Neuronal stem cell (in vitro differentiated cells): ENCODE measurements at regions not wholly inside any gene's neighbourhood (a gene's known extent, or its start where the extent isn't known, plus 50 kb on each side); places are given as distances from the start of the nearest gene placed in this dataset.

ENCODE experiments used
- DNase-seq: peaks from one replicate; pipeline ENCODE4 v3.0.0-alpha.2; 2013; ENCODE audit warnings: low spot score
- H2AFZ ChIP-seq: one replicate; pipeline ENCODE4 v1.6.1; 2013; ENCODE audit warnings: mild to moderate bottlenecking, low read length, inconsistent platforms
- H2AK5ac ChIP-seq: 2 replicates; pipeline ENCODE4 v1.6.1; 2013; ENCODE audit warnings: low read depth, mild to moderate bottlenecking, inconsistent platforms, low read length, moderate library complexity, mixed read lengths
- H2BK120ac ChIP-seq: 2 replicates; pipeline ENCODE4 v1.6.1; 2013; ENCODE audit warnings: low read depth, mild to moderate bottlenecking, inconsistent platforms, low read length, moderate library complexity, mixed read lengths
- H2BK12ac ChIP-seq: one replicate; pipeline ENCODE4 v1.6.1; 2013; ENCODE audit warnings: low read length, inconsistent platforms
- H2BK15ac ChIP-seq: 2 replicates; pipeline ENCODE4 v1.6.1; 2013; ENCODE audit warnings: mild to moderate bottlenecking, low read length, inconsistent platforms, mixed read lengths
- H2BK5ac ChIP-seq: one replicate; pipeline ENCODE4 v1.6.1; 2013; ENCODE audit warnings: inconsistent platforms, mild to moderate bottlenecking, low read length, moderate library complexity
- H3K14ac ChIP-seq: one replicate; pipeline ENCODE4 v1.6.1; 2013; ENCODE audit warnings: low read length, inconsistent platforms
- H3K18ac ChIP-seq: 2 replicates; pipeline ENCODE4 v1.6.1; 2013; ENCODE audit warnings: low read length, inconsistent platforms
- H3K23ac ChIP-seq: 2 replicates; pipeline ENCODE4 v1.6.1; 2013; ENCODE audit warnings: low read depth, mild to moderate bottlenecking, mixed read lengths, low read length, inconsistent platforms; ENCODE audit not compliant: poor library complexity
- H3K27ac ChIP-seq: replicated peaks from 3 replicates; pipeline ENCODE4 v1.5.1; 2013; ENCODE audit warnings: low read length, inconsistent platforms
- H3K27me3 ChIP-seq, 3 experiments: 2 replicates each; pipeline ENCODE4 v1.6.1; 2013; ENCODE audit warnings: low read length in 3 of 3, mild to moderate bottlenecking in 2 of 3, inconsistent platforms in 1 of 3, low read depth in 1 of 3, mixed read lengths in 1 of 3, moderate library complexity in 1 of 3; ENCODE audit not compliant: control insufficient read depth in 3 of 3, insufficient read depth in 3 of 3
- H3K36me3 ChIP-seq, 2 donors: replicated peaks in 1 of 2; 2 replicates each; pipeline ENCODE4 v1.6.1; 2013; ENCODE audit warnings: low read length in 2 of 2; ENCODE audit not compliant: control insufficient read depth in 2 of 2, insufficient read depth in 2 of 2
- H3K4ac ChIP-seq: 2 replicates; pipeline ENCODE4 v1.6.1; 2013; ENCODE audit warnings: inconsistent platforms, mild to moderate bottlenecking, low read length, moderate library complexity
- H3K4me1 ChIP-seq, 2 donors: 1 replicate in 1 of 2; 2 replicates in 1 of 2; pipeline ENCODE4 v1.6.1; 2013; ENCODE audit warnings: low read length in 2 of 2, low read depth in 1 of 2; ENCODE audit not compliant: control insufficient read depth in 2 of 2, insufficient read depth in 1 of 2
- H3K4me2 ChIP-seq: one replicate; pipeline ENCODE4 v1.6.1; 2013; ENCODE audit warnings: mild to moderate bottlenecking, low read length, inconsistent platforms; ENCODE audit not compliant: insufficient read depth, poor library complexity, severe bottlenecking
- H3K4me3 ChIP-seq, 2 donors: 2 replicates each; pipeline ENCODE4 v1.5.1; 2013; ENCODE audit warnings: low read length in 2 of 2, mild to moderate bottlenecking in 2 of 2, inconsistent platforms in 1 of 2, moderate library complexity in 1 of 2
- H3K79me1 ChIP-seq: one replicate; pipeline ENCODE4 v1.6.1; 2013; ENCODE audit warnings: low read depth, mild to moderate bottlenecking, inconsistent platforms, low read length, moderate library complexity
- H3K9ac ChIP-seq: one replicate; pipeline ENCODE4 v1.6.1; 2013; ENCODE audit warnings: mild to moderate bottlenecking, low read depth, low read length, inconsistent platforms; ENCODE audit not compliant: poor library complexity
- H3K9me3 ChIP-seq, 2 donors: replicated peaks in 1 of 2; 2 replicates each; pipeline versions ENCODE3 to v1.6.1; 2013; ENCODE audit warnings: low read length in 2 of 2, mild to moderate bottlenecking in 2 of 2, inconsistent platforms in 1 of 2, low read depth in 1 of 2, mixed read lengths in 1 of 2, moderate library complexity in 1 of 2; ENCODE audit not compliant: control insufficient read depth in 2 of 2, insufficient read depth in 1 of 2
- H4K8ac ChIP-seq: one replicate; pipeline ENCODE4 v1.6.1; 2013; ENCODE audit warnings: low read depth, mild to moderate bottlenecking, inconsistent platforms, low read length, moderate library complexity
- H4K91ac ChIP-seq: one replicate; pipeline ENCODE4 v1.6.1; 2013; ENCODE audit warnings: low read length, low read depth, mild to moderate bottlenecking, inconsistent platforms; ENCODE audit not compliant: poor library complexity
- WGBS, 2 donors: extraction: QIAGEN DNeasy Blood & Tissue Kit; methylation state at CpG; one replicate each; pipeline ENCODE4 v1.1.7; 2013; ENCODE audit warnings: missing lambda C conversion rate in 2 of 2, mixed read lengths in 1 of 2; ENCODE audit not compliant: insufficient read length in 2 of 2, insufficient replicate concordance in 1 of 2; ENCODE audit errors: extremely low coverage in 2 of 2; 5-methylcytosine and 5-hydroxymethylcytosine counted together

DNA sequence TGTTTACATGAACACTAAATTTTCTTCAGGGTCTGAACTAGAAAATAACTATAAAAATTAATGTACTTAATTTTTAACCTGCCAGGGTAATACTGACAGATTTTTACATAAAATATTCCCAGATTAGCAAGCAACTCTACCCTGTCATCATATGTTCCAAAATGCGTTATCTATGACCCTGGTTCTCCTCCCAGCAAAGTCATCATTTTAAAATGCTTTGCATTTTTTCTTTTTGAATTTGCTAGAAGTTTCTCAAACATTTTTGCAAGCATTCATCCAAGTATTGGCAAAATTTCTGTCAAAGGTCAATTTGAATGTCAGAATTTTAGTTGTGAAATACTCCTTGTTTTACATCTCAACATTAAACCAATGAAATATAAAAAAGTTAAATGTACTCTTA lies 144.5 kb upstream of the FTMT start:
- Histone ChIP-seq H3K4me1 (peaks cover 0 to 3% of the 10 kb centered on the region in 2 donors), H4K91ac (no peak overlapping the region), H3K23ac (no peak overlapping the region), H3K4me2 (no peak overlapping the region), H3K4me3 (no peak overlapping the region), H2AFZ (no peak overlapping the region), H2AK5ac (no peak overlapping the region), H3K27ac (no peak overlapping the region), H3K79me1 (no peaks in the 10 kb centered on the region), H2BK5ac (no peak overlapping the region), H3K9me3 (no peaks in the 10 kb centered on the region), H2BK15ac (no peak overlapping the region), H4K8ac (no peak overlapping the region), H2BK120ac (no peak overlapping the region), H3K36me3 (no peaks in the 10 kb centered on the region), H3K18ac (no peak overlapping the region), H2BK12ac (no peak overlapping the region), H3K4ac (no peak overlapping the region), H3K14ac (no peak overlapping the region), H3K27me3 (no peaks in the 10 kb centered on the region), H3K9ac (no peak overlapping the region)
- DNase-seq = no peak
- no CpG with 5 or more reads among the region's 1 CpG for WGBS, 2 donors

GRCh38 chr5:121711416-121711815 lies 140.3 kb upstream of the FTMT start:
- Histone ChIP-seq H2BK5ac (no peak overlapping the region), H2AK5ac (no peak overlapping the region), H3K4me3 (no peak overlapping the region), H2BK12ac (no peak overlapping the region), H3K4me1 (no peaks in the 10 kb centered on the region), H3K14ac (no peak overlapping the region), H3K79me1 (no peaks in the 10 kb centered on the region), H3K9ac (no peak overlapping the region), H3K9me3 (no peaks in the 10 kb centered on the region), H3K23ac (no peak overlapping the region), H3K36me3 (no peaks in the 10 kb centered on the region), H2BK120ac (no peak overlapping the region), H2AFZ (no peak overlapping the region), H4K8ac (no peak overlapping the region), H3K4me2 (no peak overlapping the region), H3K18ac (no peak overlapping the region), H4K91ac (no peak overlapping the region), H3K4ac (no peak overlapping the region), H3K27me3 (no peaks in the 10 kb centered on the region), H3K27ac (no peak overlapping the region), H2BK15ac (no peak overlapping the region)
- no peak for DNase-seq

GRCh38 chr5:121719255-121719654 lies 132.4 kb upstream of the FTMT start:
- WGBS, 2 donors = no CpG with 5 or more reads among the region's 2 CpGs
- H2BK120ac ChIP-seq = no peak overlapping the region
- no peak overlapping the region for H3K23ac ChIP-seq
- H3K27ac ChIP-seq = no peak overlapping the region
- no peak overlapping the region for H3K18ac ChIP-seq
- no peaks in the 10 kb centered on the region for H3K79me1 ChIP-seq
- DNase-seq = no peak
- no peak overlapping the region for H2AFZ ChIP-seq
- H2BK5ac ChIP-seq = no peak overlapping the region
- H3K27me3 ChIP-seq = no peaks in the 10 kb centered on the region
- no peak overlapping the region for H3K4me2 ChIP-seq
- H2BK15ac ChIP-seq = no peak overlapping the region
- no peak overlapping the region for H2BK12ac ChIP-seq
- no peak overlapping the region for H4K91ac ChIP-seq
- no peak overlapping the region for H3K4ac ChIP-seq
- no peaks in the 10 kb centered on the region for H3K4me1 ChIP-seq
- H4K8ac ChIP-seq = no peak overlapping the region
- no peak overlapping the region for H3K14ac ChIP-seq
- H2AK5ac ChIP-seq = no peak overlapping the region
- no peaks in the 10 kb centered on the region for H3K36me3 ChIP-seq
- no peak overlapping the region for H3K4me3 ChIP-seq
- no peaks in the 10 kb centered on the region for H3K9me3 ChIP-seq
- no peak overlapping the region for H3K9ac ChIP-seq

DNA sequence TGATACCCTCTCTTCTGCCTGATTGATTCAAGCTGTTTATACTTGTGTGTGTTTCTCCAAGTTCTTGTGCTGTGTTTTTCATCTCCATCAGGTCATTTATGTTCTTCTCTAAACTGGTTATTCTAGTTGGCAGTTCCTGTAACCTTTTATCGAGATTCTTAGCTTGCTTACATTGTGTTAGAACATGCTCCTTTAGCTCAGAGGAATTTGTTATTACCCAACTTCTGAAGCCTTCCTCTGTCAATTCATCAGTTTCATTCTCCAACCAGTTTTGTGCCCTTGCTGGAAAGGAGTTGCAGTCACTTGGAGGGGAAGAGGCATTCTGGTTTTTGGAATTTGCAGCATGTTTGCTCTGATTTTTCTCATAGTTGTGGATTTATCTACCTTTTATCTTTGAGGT lies 126.2 kb upstream of the FTMT start:
- no CpG with 5 or more reads among the region's 1 CpG for WGBS, 2 donors
- Histone ChIP-seq H2BK15ac (no peak overlapping the region), H3K14ac (no peak overlapping the region), H3K27ac (no peak overlapping the region), H4K91ac (no peak overlapping the region), H3K23ac (no peak overlapping the region), H2BK12ac (no peak overlapping the region), H3K9me3 (no peaks in the 10 kb centered on the region), H2BK5ac (no peak overlapping the region), H4K8ac (no peak overlapping the region), H3K4me3 (no peak overlapping the region), H3K18ac (no peak overlapping the region), H3K4me1 (no peaks in the 10 kb centered on the region), H3K4me2 (no peak overlapping the region), H3K27me3 (no peaks in the 10 kb centered on the region), H3K36me3 (no peaks in the 10 kb centered on the region), H2BK120ac (no peak overlapping the region), H3K9ac (no peak overlapping the region), H2AK5ac (no peak overlapping the region), H2AFZ (no peak overlapping the region), H3K79me1 (no peaks in the 10 kb centered on the region), H3K4ac (no peak overlapping the region)
- DNase-seq = no peak
